ENCODE measurements at regions not wholly inside any gene's neighbourhood (a gene's known extent, or its start where the extent isn't known, plus 50 kb on each side); places are given as distances from the start of the nearest gene placed in this dataset.

DNA sequence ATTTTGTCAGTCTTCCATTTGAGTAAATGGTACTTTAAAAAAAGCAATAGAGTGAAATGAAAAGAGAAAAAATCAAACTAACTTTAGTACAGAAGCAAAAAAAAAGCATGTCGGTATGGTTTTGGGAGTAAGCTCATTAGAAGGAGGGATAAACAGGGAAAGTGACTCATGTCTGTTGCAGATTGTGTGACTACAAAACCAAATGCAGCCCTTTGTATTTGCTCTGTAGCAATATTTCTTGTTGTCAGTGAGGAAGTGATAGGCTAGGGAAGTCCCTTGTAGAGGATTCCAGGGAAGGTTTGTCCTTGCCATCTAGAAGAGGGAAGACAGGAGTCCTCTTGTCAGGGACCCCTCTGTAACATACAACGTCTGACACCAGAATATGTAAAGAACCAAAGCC lies 150.5 kb upstream of the POU1F1 start:
- DNase-seq (ENCODE audit: low read depth in 1 of 2, low spot score in 1 of 2) = no peak
- TF ChIP-seq JUND (IDR thresholded peaks at IDR 0.05; ENCODE audit: low read depth) = no peak
- in situ Hi-C loops (cut with HindIII; ENCODE audit: low pct_unique_long_range_greater_than_20kb, low sequenced_read_pairs) = no loop called here

- TF ChIP-seq JUND (IDR thresholded peaks at IDR 0.05; ENCODE audit: low read depth) = no peak
- in situ Hi-C loops (cut with HindIII; ENCODE audit: low pct_unique_long_range_greater_than_20kb, low sequenced_read_pairs) = no loop called here
- no peak for DNase-seq (ENCODE audit: low read depth in 1 of 2, low spot score in 1 of 2)
Observed at GRCh38 chr3:87425056-87425455, 148.7 kb upstream of the POU1F1 start.

DNA sequence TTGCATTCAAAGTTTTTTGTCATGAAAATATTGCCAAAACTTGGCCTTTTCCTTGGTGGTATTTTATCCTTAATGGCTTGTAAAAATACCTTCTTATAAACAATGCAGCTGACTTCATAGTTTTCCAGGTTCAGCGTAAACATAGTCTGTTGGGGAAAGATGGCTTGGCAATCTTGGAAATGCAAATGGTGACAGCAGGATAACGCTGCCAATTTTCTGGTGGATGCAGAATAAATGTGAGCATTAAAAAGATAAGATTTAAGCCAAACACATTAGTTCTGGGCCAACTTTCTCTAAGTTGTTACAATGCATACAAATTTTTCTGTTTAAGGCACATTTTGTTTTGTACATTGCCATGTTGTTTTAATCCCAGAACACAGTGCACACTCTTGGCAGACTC lies 147.0 kb upstream of the POU1F1 start:
- DNase-seq (ENCODE audit: low read depth in 1 of 2, low spot score in 1 of 2) = no peak
- in situ Hi-C loops (cut with HindIII; ENCODE audit: low pct_unique_long_range_greater_than_20kb, low sequenced_read_pairs) = no loop called here
- no peak for TF ChIP-seq JUND (IDR thresholded peaks at IDR 0.05; ENCODE audit: low read depth)

DNA sequence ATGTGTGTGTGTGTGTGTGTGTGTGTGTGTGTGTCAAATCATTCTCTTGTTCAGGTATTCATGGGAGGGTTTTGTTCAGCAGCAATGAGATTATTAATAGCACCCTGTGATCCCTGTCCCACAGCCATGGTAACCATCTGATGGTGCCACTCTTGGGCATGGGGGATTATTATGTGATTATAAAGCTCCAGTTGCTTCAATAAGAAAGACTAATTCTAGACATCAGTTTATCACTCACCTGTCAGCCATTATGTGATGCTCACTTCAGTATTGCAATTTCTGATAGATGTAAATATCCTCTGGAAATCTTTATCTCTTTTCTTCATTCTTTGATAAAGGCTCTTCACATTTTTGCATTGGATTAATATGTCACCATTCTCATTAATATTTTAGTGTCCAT lies 145.9 kb upstream of the POU1F1 start:
- in situ Hi-C loops (cut with HindIII; ENCODE audit: low pct_unique_long_range_greater_than_20kb, low sequenced_read_pairs) = no loop called here
- DNase-seq (ENCODE audit: low read depth in 1 of 2, low spot score in 1 of 2) = no peak
- TF ChIP-seq JUND (IDR thresholded peaks at IDR 0.05; ENCODE audit: low read depth) = no peak

GRCh38 chr3:87420171-87420570 lies 143.8 kb upstream of the POU1F1 start:
- no peak for TF ChIP-seq JUND (IDR thresholded peaks at IDR 0.05; ENCODE audit: low read depth)
- DNase-seq (ENCODE audit: low read depth in 1 of 2, low spot score in 1 of 2) = no peak
- in situ Hi-C loops (cut with HindIII; ENCODE audit: low pct_unique_long_range_greater_than_20kb, low sequenced_read_pairs) = no loop called here

DNA sequence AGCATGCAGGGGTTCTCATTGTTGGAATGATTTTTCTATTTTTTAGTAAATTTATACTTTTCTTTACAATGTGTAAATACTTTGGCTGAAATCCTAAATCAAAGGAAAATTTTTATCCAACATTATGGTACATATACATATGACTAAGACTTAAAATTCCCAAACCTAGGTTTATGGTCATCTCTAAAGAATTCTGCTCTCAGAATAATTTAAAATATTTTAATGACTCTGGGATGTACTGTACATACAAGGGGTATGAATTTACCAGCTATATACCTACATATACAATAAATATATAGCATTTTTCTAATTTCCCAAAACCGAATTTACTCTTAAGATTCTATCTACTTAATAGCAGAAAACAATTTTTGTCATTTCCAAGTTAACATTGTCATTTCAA lies 137.9 kb upstream of the POU1F1 start:
- in situ Hi-C loops (cut with HindIII; ENCODE audit: low pct_unique_long_range_greater_than_20kb, low sequenced_read_pairs) = no loop called here
- TF ChIP-seq JUND (IDR thresholded peaks at IDR 0.05; ENCODE audit: low read depth) = no peak
- DNase-seq (ENCODE audit: low read depth in 1 of 2, low spot score in 1 of 2) = no peak

DNA sequence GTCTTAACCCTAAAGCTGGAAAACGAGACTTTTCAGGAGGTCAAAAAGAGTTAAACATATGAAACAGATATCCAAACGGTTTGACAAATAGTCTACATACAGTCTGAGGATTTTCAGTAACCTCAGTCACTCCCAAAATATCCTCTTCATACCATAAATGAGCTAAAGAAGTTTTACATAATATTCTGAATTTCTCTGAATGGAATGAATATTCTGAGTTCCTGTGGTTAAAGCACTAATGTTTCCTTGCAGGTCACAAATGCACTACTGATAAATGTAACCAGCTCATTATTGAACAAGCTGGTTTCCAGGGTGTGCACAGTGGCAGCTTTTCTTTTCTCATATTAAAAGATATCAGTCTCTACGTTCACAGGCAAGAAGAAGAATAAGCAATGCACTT lies 137.4 kb upstream of the POU1F1 start:
- no peak for TF ChIP-seq JUND (IDR thresholded peaks at IDR 0.05; ENCODE audit: low read depth)
- in situ Hi-C loops (cut with HindIII; ENCODE audit: low pct_unique_long_range_greater_than_20kb, low sequenced_read_pairs) = no loop called here
- DNase-seq (ENCODE audit: low read depth in 1 of 2, low spot score in 1 of 2) = no peak

DNA sequence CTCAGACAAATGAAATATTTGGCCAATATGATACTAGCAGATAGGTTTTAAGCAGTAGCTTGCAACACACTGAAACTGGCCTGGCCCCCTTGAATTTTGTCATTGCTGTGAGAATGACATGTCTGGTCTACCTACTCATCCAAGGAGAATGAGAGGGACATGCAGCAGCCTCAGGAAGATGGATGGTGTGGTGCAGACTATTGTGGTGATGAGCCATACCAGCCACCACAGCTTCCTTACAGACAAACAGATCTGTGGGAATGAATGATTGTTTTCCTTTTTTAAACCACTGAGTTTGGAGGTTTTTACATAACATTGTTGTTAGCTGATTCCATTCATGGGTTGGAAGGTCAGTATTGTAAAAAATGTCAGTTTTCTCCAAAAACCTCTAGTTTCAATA lies 133.7 kb upstream of the POU1F1 start:
- in situ Hi-C loops (cut with HindIII; ENCODE audit: low pct_unique_long_range_greater_than_20kb, low sequenced_read_pairs) = no loop called here
- TF ChIP-seq JUND (IDR thresholded peaks at IDR 0.05; ENCODE audit: low read depth) = no peak
- DNase-seq (ENCODE audit: low read depth in 1 of 2, low spot score in 1 of 2) = no peak

DNA sequence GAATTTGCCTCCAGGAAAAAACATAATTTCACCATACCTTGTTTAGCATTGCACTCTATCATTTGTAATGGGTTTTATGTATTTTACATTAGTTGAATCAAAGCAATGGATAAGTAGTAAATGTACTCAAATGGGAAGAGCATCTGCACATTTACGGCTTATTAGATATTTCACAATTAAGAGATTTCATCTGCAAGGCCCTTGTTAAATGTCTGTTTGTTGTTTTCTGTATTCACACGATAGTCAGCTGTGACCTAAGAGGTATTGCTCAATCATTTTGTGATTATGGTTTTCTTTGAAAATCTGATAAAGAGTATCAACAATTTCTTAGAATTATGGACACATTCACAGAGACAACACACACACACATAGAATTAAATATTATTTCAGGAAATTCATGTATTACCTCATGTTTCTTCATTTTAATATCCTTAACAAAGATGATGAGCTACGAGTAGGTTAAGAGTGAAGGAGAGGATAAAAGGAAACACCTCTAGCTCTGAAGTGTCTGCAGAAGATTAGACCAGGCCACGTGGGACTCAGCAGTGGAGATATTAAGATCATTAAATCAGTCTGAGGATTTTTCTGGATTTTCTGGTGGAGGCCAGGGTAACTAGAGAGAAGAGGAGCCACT lies 121.9 kb upstream of the POU1F1 start:
- DNase-seq (ENCODE audit: low read depth in 1 of 2, low spot score in 1 of 2) = no peak
- in situ Hi-C loops (cut with HindIII; ENCODE audit: low pct_unique_long_range_greater_than_20kb, low sequenced_read_pairs) = no loop called here
- TF ChIP-seq JUND (IDR thresholded peaks at IDR 0.05; ENCODE audit: low read depth) = no peak

GRCh38 chr3:87397211-87397610 lies 120.8 kb upstream of the POU1F1 start:
- DNase-seq (ENCODE audit: low read depth in 1 of 2, low spot score in 1 of 2) = no peak
- no peak for TF ChIP-seq JUND (IDR thresholded peaks at IDR 0.05; ENCODE audit: low read depth)
- in situ Hi-C loops (cut with HindIII; ENCODE audit: low pct_unique_long_range_greater_than_20kb, low sequenced_read_pairs) = no loop called here

- TF ChIP-seq JUND (IDR thresholded peaks at IDR 0.05; ENCODE audit: low read depth) = no peak
- in situ Hi-C loops (cut with HindIII; ENCODE audit: low pct_unique_long_range_greater_than_20kb, low sequenced_read_pairs) = no loop called here
Observed at GRCh38 chr3:87390821-87391220, 114.4 kb upstream of the POU1F1 start.

GRCh38 chr3:87390353-87390752 lies 114.0 kb upstream of the POU1F1 start:
- no peak for TF ChIP-seq JUND (IDR thresholded peaks at IDR 0.05; ENCODE audit: low read depth)
- in situ Hi-C loops (cut with HindIII; ENCODE audit: low pct_unique_long_range_greater_than_20kb, low sequenced_read_pairs) = no loop called here

More at GRCh38 chr3:87390821-87391220, 114.4 kb upstream of the POU1F1 start:
- no peak for DNase-seq (ENCODE audit: low read depth in 1 of 2, low spot score in 1 of 2)

GRCh38 chr3:87375231-87375682 lies 98.9 kb upstream of the POU1F1 start:
- in situ Hi-C loops (cut with HindIII; ENCODE audit: low pct_unique_long_range_greater_than_20kb, low sequenced_read_pairs) = no loop called here
- DNase-seq (ENCODE audit: low read depth in 1 of 2, low spot score in 1 of 2) = no peak
- no peak for TF ChIP-seq JUND (IDR thresholded peaks at IDR 0.05; ENCODE audit: low read depth)

More at GRCh38 chr3:87390353-87390752, 114.0 kb upstream of the POU1F1 start:
- DNase-seq (ENCODE audit: low read depth in 1 of 2, low spot score in 1 of 2) = no peak

DNA sequence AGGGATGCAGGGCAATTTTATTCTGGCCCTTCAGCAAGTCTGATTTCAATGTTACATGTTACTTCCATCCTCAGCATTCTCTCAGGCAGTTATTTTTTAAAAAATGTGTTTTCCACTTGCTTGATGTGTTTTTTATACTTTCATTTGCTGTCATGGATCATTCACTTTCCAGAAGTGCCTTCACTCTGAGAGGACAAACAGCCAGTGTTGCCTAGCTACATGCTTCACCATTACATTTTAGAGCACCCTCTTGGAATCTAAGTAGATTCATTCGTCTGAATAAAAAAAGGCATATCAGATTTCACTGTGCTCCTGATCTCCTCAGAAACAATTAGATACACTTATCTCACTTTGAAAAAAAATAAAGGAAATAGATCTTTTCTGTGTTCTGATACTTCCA lies 93.6 kb upstream of the POU1F1 start:
- in situ Hi-C loops (cut with HindIII; ENCODE audit: low pct_unique_long_range_greater_than_20kb, low sequenced_read_pairs) = no loop called here
- no peak for TF ChIP-seq JUND (IDR thresholded peaks at IDR 0.05; ENCODE audit: low read depth)
- DNase-seq (ENCODE audit: low read depth in 1 of 2, low spot score in 1 of 2) = no peak

All from T47D (cell line).